ENCODE measurements at regions not wholly inside any gene's neighbourhood (a gene's known extent, or its start where the extent isn't known, plus 50 kb on each side); places are given as distances from the start of the nearest gene placed in this dataset.
"Not testable (repeated sequence)": the region's sequence is repeated elsewhere in the genome, so short reads cannot be mapped to it uniquely, and the experiment has no call there.

- not testable (repeated sequence) for DNase-seq
These were observed 1119.0 kb downstream of the NXPH1 start for GRCh38 chr7:9552431-9552830.

DNA sequence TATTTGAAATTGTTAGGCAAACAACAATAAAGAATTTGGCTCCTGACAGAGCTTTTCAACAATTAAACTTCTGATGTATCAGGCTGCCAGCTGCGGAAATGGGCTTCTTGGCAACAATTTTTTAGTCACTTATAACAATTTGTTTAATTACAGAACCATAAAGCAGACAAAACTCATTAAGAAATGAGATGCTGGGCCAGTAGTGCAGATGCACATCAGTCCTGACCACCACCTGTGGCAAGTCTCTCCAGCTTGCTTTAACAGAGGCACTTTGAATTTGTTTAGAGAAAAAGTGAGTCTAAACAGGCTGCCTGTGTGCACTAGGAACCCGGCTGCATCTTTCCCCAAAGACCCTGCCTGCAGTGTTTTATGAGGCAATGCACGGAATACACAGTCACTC is 1124.4 kb downstream of the NXPH1 start:
- DNase-seq, result no peak

GRCh38 chr7:9575716-9576115 is 1142.3 kb downstream of the NXPH1 start:
- no peak for DNase-seq

DNA sequence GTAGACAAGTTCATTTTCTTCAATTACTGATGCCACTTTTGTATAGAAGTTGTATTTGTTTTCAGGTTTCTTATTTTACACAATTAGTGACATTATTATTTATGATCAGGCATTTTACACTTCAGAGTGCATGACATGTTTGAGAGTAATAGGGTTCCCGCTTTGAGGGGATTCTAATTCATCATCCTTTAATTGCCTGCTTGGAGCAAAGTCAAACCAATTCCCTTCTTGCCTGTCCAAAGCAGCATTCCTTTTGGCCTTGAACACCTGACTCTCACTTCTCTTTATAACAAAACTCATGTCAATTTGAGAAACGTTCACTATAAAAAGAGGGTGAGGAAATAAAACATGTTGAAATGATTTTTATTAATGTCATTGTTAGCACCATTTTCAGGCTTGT is 1149.4 kb downstream of the NXPH1 start:
- DNase-seq, result no peak

GRCh38 chr7:9598411-9598810 is 1165.0 kb downstream of the NXPH1 start:
- no peak for DNase-seq

DNA sequence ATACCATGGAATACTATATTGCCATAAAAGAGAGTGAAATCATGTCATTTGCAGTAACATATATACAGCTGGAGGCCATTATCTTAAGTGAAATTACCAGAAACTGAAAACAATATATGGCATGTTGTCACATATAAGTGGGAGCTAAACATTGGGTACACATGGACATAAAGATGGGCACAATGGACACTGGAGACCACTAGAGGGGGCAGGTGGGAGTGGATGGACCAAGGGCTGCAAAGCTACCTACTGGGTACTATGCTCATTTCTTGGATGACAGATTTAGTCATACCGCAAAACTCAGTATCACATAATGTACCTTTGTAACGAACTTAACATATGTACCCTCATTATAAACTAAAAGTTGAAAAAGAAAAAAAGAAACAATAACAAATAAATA is 1167.6 kb downstream of the NXPH1 start:
- DNase-seq, result no peak

DNA sequence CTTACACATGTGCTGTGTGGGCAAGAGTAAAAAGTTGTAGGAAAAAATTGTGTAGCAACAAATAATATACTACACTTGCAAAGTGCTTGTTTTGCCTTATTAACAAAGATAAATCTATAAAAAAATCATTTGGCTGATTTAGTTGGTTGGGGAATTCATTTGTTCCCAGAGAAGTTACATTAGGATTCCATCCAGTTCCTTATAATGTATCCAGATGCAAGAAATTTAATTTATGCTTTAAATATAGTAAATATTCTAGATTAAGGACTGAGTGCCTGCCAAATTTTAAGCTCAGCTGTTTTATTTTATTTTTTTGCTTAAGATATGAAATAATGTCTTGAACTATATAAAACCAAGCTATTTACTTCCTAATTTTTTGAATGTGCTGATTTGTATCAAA is 1169.9 kb downstream of the NXPH1 start:
- DNase-seq, result no peak

GRCh38 chr7:9608560-9608959 is 1175.2 kb downstream of the NXPH1 start:
- no peak for DNase-seq

DNA sequence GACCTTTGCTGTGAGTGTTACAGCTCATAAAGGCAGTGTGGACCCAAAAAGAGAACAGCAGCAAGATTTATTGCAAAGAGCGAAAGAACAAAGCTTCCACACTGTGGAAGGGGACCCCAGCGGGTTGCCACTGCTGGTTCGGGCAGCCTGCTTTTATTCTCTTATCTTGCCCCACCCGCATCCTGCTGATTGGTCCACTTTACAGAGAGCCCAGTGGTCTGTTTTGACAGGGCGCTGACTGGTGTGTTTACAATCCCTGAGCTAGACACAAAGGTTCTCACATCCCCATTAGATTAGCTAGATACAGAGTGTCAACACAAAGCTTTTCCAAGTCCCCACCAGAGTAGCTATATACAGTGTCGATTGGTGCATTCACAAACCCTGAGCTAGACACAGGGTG is 1187.5 kb downstream of the NXPH1 start:
- not testable (repeated sequence) for DNase-seq

GRCh38 chr7:9621306-9621902 is 1188.0 kb downstream of the NXPH1 start:
- not testable (repeated sequence) for DNase-seq

- DNase-seq, result no peak
These were observed 1188.5 kb downstream of the NXPH1 start for GRCh38 chr7:9621927-9622326.

DNA sequence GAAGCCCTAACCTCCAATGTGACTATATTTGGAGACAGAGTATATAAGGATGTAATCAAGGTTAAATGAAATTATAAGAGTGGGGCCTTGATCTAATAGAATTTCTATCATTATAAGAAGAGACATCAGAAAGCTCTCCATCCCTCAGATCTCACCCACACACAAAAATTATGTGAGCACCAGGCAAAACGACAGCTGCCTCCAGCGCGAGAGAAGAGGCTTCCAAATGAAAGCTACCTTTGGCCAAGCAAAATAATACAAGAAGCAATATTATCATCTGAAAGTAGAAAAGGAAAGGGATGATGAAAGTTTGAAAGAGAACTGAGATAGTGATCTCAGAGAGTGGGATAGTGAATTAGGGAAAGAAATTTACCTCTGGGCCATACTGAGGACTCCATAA is 1192.5 kb downstream of the NXPH1 start:
- no peak for DNase-seq

DNA sequence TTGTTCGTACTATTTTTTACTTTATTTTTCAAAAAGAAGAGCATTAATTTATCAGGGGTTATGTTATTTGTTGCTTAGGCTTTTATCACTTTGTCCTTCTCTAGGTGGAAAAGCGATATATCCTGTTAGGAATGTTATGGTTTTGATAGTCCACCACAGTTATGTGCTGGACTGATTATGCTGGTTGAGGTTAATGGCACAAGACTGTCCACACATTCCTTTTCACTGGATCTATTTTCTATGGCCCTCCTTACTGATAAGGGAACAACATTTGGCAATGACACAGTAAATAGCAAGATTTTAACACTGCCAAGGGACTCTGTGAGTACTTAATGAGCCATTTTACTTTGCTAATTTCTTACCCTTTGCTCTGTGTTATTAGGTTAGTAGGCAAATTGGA is 1212.3 kb downstream of the NXPH1 start:
- DNase-seq, result no peak

- no peak for DNase-seq
These were observed 1223.8 kb downstream of the NXPH1 start for GRCh38 chr7:9657257-9657656.

DNA sequence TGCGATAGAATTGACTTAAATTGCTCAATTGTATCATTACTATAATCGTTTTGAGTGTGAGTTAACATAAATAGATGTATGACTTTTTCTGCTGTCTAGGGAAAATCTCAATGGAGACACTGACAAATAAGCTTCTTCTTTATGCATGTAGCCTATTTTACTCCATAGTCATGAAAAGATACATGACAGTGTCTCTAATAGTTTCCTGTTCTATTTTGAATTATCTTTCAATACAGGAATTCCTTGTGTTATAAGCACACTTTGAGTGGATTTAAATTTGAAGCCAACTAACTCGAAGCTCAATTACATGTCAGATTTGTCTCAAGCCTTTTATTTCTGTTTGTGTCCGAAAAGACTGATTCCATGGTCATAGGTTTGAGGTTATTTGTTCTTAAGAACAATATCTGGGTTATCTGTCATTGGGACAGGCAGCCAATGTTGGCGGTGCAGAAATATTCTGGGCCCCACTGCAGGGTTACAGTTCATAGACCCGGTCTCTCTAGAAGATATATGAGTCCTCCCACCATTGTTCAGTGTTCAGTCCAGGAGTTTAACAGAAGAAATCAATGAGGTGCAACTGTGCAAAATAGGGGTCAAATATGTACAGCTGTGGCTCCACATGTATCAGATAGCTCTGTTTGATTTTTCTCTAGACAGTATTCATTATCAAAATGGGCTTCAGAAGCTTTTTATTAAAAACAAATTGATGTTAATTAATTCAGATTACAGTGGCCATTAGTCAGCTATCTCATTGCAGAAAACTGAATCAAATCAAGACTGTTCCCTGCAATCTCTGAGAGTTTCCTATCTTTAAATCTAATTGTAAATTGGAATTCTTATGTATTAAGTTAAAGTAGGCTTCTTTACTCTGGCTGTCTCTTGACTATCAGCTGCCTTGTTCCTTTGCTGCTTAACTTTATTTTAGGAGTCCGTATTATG is 1238.8 kb downstream of the NXPH1 start:
- no peak for DNase-seq

- no peak for DNase-seq
These were observed 1247.3 kb downstream of the NXPH1 start for GRCh38 chr7:9680713-9681112.

- DNase-seq, result no peak
These were observed 1247.9 kb downstream of the NXPH1 start for GRCh38 chr7:9681284-9681683.

GRCh38 chr7:9691286-9691685 is 1257.9 kb downstream of the NXPH1 start:
- DNase-seq, result no peak

DNA sequence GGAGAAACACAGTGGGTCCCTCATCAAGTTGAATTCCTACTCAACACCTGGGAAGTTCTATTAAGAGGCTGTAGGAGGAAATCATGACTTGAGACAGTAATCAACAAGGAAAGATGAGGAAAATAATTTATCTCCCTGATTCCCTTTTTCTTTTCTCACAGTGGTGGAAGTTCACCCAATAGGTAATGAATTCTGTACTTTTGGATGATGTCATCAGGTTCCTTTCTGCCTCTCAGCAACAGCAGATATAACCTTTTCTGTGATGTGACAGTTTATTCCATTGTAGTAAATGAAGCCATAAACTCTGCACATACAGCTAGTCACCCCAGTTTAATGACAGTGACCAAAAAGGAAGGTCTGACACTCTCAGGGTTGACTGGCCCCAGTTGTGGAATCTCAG is 1265.0 kb downstream of the NXPH1 start:
- no peak for DNase-seq

DNA sequence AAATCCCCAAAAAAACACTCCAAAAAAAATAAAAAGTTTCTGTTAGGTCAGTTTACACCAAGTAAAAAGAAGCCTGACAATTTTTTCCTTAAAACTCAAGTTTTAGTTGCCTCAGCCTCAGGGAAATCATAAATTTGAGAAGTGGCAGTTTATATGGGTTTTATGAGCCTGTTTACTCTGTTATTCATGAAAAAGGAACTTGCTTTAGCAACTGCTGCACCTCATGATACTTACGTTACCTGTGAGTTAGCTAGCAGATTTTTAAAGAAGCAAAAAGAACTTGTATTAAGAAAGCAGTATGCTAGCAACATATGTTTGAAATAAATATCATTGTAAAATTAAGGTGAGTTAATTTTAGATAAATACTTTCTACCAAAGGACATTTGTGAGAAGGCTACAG is 1264.5 kb upstream of the PHF14 start:
- no peak for DNase-seq

DNA sequence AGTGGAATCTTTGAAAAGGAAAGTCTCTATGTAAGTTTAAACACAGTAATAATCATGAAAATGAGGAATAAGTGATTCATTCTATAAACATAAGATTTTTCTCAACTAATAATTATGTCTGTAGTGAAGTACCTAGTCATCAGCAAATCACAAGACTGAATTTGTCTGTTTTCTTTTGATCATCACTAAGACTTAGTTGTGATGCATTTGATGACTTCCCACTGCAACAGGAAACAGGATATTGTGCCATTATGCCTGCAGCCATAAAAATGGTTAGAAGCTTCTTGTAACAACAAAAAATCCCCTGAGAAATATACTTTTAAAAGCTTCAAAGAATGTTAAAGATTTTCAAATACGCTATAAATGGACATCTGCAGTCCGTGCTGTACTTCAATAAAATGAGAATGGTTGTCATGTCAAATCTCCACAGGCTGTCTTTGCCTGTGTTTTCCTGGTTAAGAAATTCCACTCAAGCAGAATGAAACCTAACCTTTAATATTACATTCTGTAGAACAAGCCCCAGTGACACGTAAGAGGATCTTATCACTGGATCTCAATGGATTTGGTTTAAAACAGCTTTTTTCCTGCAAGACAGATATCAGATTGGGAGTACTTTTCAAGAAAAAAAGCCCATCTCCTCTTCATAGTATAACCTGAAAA is 1262.3 kb upstream of the PHF14 start:
- DNase-seq, result no peak

- DNase-seq, result no peak
These were observed 1255.5 kb upstream of the PHF14 start for GRCh38 chr7:9718071-9718661.

DNA sequence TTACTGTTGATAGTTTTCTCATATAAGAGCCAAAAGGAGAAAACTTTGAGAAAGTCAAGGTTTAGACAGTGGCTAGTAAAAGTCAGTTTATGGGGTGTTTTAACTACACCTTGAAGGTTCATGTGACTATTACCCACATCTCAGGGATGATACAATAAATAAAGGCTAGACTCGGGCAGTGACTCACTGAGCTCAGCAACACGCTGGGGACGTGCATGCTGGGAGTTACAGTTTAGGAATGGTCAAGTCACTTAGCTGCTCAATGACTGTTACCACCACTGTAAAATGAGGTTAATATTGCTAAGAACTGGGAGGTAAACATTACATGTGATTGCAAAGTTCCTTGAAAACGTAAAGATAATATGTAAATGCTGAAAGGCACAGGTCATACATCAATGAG is 1254.4 kb upstream of the PHF14 start:
- DNase-seq, result no peak

- DNase-seq, result no peak
These were observed 1254.0 kb upstream of the PHF14 start for GRCh38 chr7:9719721-9720120.
